Liver (tissue), 8 donors: ENCODE measurements at regions not wholly inside any gene's neighbourhood (a gene's known extent, or its start where the extent isn't known, plus 50 kb on each side); places are given as distances from the start of the nearest gene placed in this dataset.

Experiments
- DNase-seq: peaks from one replicate; pipeline ENCODE4 v3.0.0-alpha.2; 2017; ENCODE audit warnings: low spot score
- H3K27ac ChIP-seq, 2 donors: one replicate each; pipeline ENCODE4 v1.7.0; 2013; ENCODE audit warnings: inconsistent platforms in 2 of 2, low read length in 2 of 2, control low read depth in 1 of 2, low read depth in 1 of 2, mild to moderate bottlenecking in 1 of 2
- H3K27me3 ChIP-seq, 4 donors: one replicate each; pipeline versions ENCODE4 v1.6.1 to v1.7.0; 2013; ENCODE audit warnings: low read length in 3 of 4, inconsistent platforms in 1 of 4, mild to moderate bottlenecking in 1 of 4, moderate library complexity in 1 of 4; ENCODE audit not compliant: control insufficient read depth in 4 of 4, insufficient read depth in 4 of 4
- H3K36me3 ChIP-seq, 4 donors: one replicate each; pipeline versions ENCODE4 v1.6.1 to v1.7.0; 2013; ENCODE audit warnings: low read length in 3 of 4, mild to moderate bottlenecking in 3 of 4, low read depth in 1 of 4, moderate library complexity in 1 of 4; ENCODE audit not compliant: control insufficient read depth in 4 of 4, insufficient read depth in 3 of 4
- H3K4me1 ChIP-seq, 4 donors: one replicate each; pipeline versions ENCODE4 v1.6.1 to v1.7.0; 2013; ENCODE audit warnings: low read length in 3 of 4, mild to moderate bottlenecking in 3 of 4, moderate library complexity in 1 of 4; ENCODE audit not compliant: control insufficient read depth in 4 of 4, insufficient read depth in 4 of 4
- H3K4me3 ChIP-seq, 3 donors: one replicate each; pipeline versions ENCODE4 v1.6.1 to v1.7.0; 2013; ENCODE audit warnings: low read length in 3 of 3, control low read depth in 1 of 3, low read depth in 1 of 3, mild to moderate bottlenecking in 1 of 3
- H3K9ac ChIP-seq, 2 donors: one replicate each; pipeline ENCODE4 v1.7.0; 2013; ENCODE audit warnings: low read length in 2 of 2, mild to moderate bottlenecking in 2 of 2, moderate library complexity in 2 of 2, control low read depth in 1 of 2, low read depth in 1 of 2
- H3K9me3 ChIP-seq, 4 donors: one replicate each; pipeline versions ENCODE4 v1.6.1 to v1.7.0; 2013; ENCODE audit warnings: low read length in 3 of 4; ENCODE audit not compliant: control insufficient read depth in 4 of 4
- ATF3 ChIP-seq: IDR thresholded peaks from 2 replicates; pipeline ENCODE4 v1.6.1; 2016; ENCODE audit warnings: antibody characterized with exemption
- CTCF ChIP-seq: fragments of 150-350 bp; IDR thresholded peaks from 2 replicates; pipeline ENCODE4 v1.5.1; 2017; ENCODE audit warnings: improper control_type of control experiment, low read depth, low read length; ENCODE audit not compliant: missing input control
- EGR1 ChIP-seq, 2 donors: IDR thresholded peaks; 2 replicates each; pipeline ENCODE4 v1.6.1; 2016 to 2018; ENCODE audit warnings: antibody characterized with exemption in 2 of 2, low read depth in 2 of 2
- FOXA1 ChIP-seq: IDR thresholded peaks from 2 replicates; pipeline ENCODE4 v1.6.1; 2016; ENCODE audit warnings: antibody characterized with exemption
- FOXA2 ChIP-seq: IDR thresholded peaks from 2 replicates; pipeline ENCODE4 v1.6.1; 2016; ENCODE audit warnings: antibody characterized with exemption
- GABPA ChIP-seq, 2 donors: IDR thresholded peaks in 1 of 2; conservative IDR thresholded peaks in 1 of 2; 2 replicates each; pipeline ENCODE4 v1.6.1; 2016; ENCODE audit warnings: antibody characterized with exemption in 2 of 2, mild to moderate bottlenecking in 1 of 2, moderate library complexity in 1 of 2
- HNF4G ChIP-seq: IDR thresholded peaks from 2 replicates; pipeline ENCODE4 v1.6.1; 2016; ENCODE audit warnings: antibody characterized with exemption
- JUND ChIP-seq, 2 donors: IDR thresholded peaks; 2 replicates each; pipeline ENCODE4 v1.6.1; 2016; ENCODE audit warnings: antibody characterized with exemption in 2 of 2
- MAX ChIP-seq: IDR thresholded peaks from 2 replicates; pipeline ENCODE4 v1.6.1; 2016; ENCODE audit warnings: antibody characterized with exemption
- NR2F2 ChIP-seq: IDR thresholded peaks from 2 replicates; pipeline ENCODE4 v1.6.1; 2016; ENCODE audit warnings: antibody characterized with exemption
- RAD21 ChIP-seq, 2 donors: IDR thresholded peaks; 2 replicates each; pipeline ENCODE4 v1.6.1; 2016; ENCODE audit warnings: antibody characterized with exemption in 2 of 2, mild to moderate bottlenecking in 2 of 2
- REST ChIP-seq: IDR thresholded peaks from 2 replicates; pipeline ENCODE4 v1.6.1; 2016; ENCODE audit warnings: antibody characterized with exemption, mild to moderate bottlenecking
- RXRA ChIP-seq, 2 donors: IDR thresholded peaks; 2 replicates each; pipeline ENCODE4 v1.6.1; 2017 to 2018; ENCODE audit warnings: antibody characterized with exemption in 2 of 2, mild to moderate bottlenecking in 1 of 2
- SP1 ChIP-seq: IDR thresholded peaks from 2 replicates; pipeline ENCODE4 v1.6.1; 2018; ENCODE audit warnings: antibody characterized with exemption, mild to moderate bottlenecking
- TAF1 ChIP-seq: conservative IDR thresholded peaks from 2 replicates; pipeline ENCODE4 v1.6.1; 2016; ENCODE audit warnings: antibody characterized with exemption, mild to moderate bottlenecking
- YY1 ChIP-seq: IDR thresholded peaks from 2 replicates; pipeline ENCODE4 v1.6.1; 2016; ENCODE audit warnings: antibody characterized with exemption, mild to moderate bottlenecking
- ZBTB33 ChIP-seq: IDR thresholded peaks from 2 replicates; pipeline ENCODE4 v1.6.1; 2016; ENCODE audit warnings: antibody characterized with exemption
- WGBS: extraction: QIAGEN DNeasy Blood & Tissue Kit; methylation state at CpG from one replicate; pipeline ENCODE4 v1.1.7; 2013; 5-methylcytosine and 5-hydroxymethylcytosine counted together
- donor health status: healthy.
- donor health status: healthy.
- donor health status: healthy.
- donor health status: healthy.
- donor health status: healthy.

- TF ChIP-seq MAX: no peak
- no peak for TF ChIP-seq YY1
- no peak for TF ChIP-seq CTCF
- no peak for TF ChIP-seq TAF1
- no peak for TF ChIP-seq FOXA1
- TF ChIP-seq HNF4G: no peak
- no peak for TF ChIP-seq ATF3
- TF ChIP-seq REST: no peak
- no peak for TF ChIP-seq SP1
- no peak for TF ChIP-seq GABPA (IDR thresholded peaks at IDR 0.05 in 1 of 2, conservative IDR thresholded peaks at IDR 0.05 in 1 of 2)
- TF ChIP-seq NR2F2: no peak
- TF ChIP-seq EGR1 (IDR thresholded peaks at IDR 0.05; ENCODE audit: low read depth in 2 of 2): no peak
- TF ChIP-seq RXRA (IDR thresholded peaks at IDR 0.05): no peak
These were observed 121.1 kb upstream of the ASTN2 start for GRCh38 chr9:117535973-117536372.

GRCh38 chr9:117535434-117535833, 120.6 kb upstream of the ASTN2 start:
- WGBS: 43% methylated on average over 3 of the region's 3 CpGs
- H3K4me3 ChIP-seq: no peak overlapping the region
- DNase-seq: no peak
- TF ChIP-seq ZBTB33: no peak
- TF ChIP-seq RAD21 (IDR thresholded peaks at IDR 0.05): peak; percentile 25 to 30
- TF ChIP-seq HNF4G: no peak
- TF ChIP-seq FOXA2: no peak
- TF ChIP-seq JUND (IDR thresholded peaks at IDR 0.05): no peak
- no peaks in the 10 kb centered on the region for H3K9me3 ChIP-seq
- no peak overlapping the region for H3K27ac ChIP-seq
- H3K4me1 ChIP-seq: no peaks in the 10 kb centered on the region
- no peak overlapping the region for H3K9ac ChIP-seq
- no peaks in the 10 kb centered on the region for H3K36me3 ChIP-seq
- no peaks in the 10 kb centered on the region for H3K27me3 ChIP-seq

More at GRCh38 chr9:117535973-117536372, 121.1 kb upstream of the ASTN2 start:
- Histone ChIP-seq H3K9me3 (no peaks in the 10 kb centered on the region), H3K4me1 (no peaks in the 10 kb centered on the region), H3K4me3 (no peak overlapping the region), H3K9ac (no peak overlapping the region), H3K36me3 (no peaks in the 10 kb centered on the region), H3K27ac (no peak overlapping the region), H3K27me3 (no peaks in the 10 kb centered on the region)
- DNase-seq: no peak
